ENCODE measurements at regions not wholly inside any gene's neighbourhood (a gene's known extent, or its start where the extent isn't known, plus 50 kb on each side); places are given as distances from the start of the nearest gene placed in this dataset.

GRCh38 chr6:16078064-16078463 lies 50.8 kb upstream of the MYLIP start:
- DNase-seq, result no peak

DNA sequence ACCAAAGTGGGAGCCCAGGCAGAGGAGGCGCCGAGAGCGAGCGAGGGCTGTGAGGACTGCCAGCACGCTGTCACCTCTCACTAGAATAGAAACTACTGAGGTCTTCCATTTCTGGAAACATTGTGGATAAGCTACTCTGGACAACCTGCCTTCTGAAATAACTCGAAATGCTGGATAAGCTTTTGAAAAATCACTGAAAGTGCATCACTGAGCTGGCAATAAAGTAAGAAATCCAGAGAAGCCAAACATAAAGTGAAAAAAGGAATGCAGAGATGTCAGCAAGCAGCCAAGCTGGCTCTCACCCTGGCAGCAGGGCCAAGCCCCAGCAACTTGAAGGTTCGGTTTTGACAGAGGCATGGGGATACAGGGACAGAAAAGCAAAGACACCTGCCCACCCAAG lies 59.2 kb upstream of the MYLIP start:
- no peak for DNase-seq

GRCh38 chr6:16069222-16069621 lies 59.7 kb upstream of the MYLIP start:
- DNase-seq, result no peak

DNA sequence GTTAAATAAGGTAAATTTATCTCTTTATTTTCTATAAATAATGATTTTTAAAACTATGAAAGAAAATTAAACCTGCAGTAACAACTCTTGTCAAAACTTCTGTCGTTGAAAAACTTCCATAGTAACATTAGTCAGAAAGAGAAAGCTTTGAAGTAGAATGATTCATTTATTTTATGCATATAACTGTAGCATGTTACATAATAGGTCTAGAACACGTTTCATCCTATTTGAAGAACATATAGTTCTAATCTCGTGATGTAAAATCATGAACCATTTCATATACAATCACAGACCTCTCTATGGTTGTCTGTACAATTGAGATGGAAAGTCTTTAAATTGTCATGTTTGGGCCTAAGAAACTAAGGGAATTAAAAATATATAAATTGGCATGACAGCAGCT lies 61.3 kb upstream of the MYLIP start:
- DNase-seq, result no peak

DNA sequence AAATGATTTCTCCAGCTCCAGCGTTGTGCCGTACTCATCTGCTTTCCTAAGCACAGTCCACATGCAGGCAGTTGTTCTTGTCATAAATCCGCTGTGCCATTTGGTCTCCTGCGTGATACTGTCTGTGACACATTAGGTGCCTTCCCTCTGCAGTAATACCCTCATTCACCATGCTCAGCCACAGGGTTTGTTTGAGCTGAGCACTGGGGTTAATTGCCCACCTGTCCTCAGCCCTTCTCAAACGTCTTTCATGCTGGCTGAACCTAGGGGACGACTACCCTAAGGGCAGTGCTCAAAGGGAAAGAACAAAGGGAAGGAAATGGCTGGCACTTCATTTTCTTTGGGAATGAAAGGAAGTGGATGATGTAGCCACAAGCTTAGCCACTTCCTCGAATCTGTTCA lies 64.2 kb upstream of the MYLIP start:
- DNase-seq, result no peak

GRCh38 chr6:16063580-16063979 lies 65.3 kb upstream of the MYLIP start:
- DNase-seq, result no peak

DNA sequence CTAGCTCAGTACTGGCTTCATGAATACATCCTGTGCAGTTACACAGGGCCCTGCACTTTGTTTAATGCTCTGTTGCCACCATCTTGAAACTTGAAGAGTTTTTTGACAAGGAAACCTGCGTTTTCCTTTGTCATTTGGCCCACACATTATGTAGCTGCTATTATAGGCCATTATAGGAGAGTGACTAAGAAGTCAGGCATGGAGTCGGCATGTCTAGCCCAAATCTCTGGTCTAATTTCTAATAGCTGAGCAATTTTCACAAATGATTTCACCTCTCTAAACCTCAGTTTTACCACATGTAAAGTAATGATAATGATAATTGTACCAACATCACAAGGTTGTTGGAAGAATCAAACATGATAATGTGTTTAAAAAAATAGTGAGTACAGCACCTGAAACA lies 67.1 kb upstream of the MYLIP start:
- DNase-seq, result no peak

- DNase-seq, result no peak
Measured at GRCh38 chr6:16060039-16060438, 68.8 kb upstream of the MYLIP start.

DNA sequence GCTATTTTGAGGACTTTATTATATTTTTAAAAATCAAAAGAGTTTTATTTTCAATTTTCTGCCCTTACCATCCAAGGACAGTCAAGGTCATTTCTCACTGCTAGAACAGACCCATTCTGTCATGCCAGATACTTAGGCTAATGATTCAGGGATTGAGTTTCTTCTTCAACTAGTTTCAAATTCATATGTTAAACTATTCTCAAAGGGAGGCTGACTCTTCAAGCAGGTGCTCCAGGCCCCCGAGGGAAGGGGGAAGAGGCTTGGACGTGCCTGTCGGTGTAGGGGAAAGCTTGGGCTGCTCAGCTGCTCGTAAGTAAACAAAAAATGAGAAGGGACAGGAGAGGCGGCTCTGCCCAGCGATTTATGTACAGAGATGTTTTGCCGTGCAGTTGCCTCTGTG lies 69.4 kb upstream of the MYLIP start:
- DNase-seq, result no peak

DNA sequence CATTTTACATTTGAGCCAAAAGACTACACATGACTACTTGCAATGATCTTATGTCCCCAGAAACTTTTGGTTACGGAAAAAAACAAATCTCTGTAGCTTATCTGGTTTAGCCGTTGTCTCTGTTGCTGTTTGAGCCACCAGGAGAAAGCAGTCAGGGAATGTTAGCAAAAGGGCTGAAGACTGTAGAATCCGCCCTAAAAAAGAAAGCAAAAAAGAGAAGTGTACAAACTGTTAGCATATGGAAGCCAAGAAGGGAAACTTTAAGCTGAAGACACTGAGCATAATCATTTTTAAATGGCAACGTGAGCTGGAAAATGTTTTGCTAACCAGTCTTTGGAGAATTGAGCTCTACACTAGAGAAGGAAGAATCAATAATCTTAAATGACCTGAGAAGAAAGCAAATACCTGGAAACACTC lies 69.9 kb upstream of the MYLIP start:
- DNase-seq, result no peak

GRCh38 chr6:16058201-16058928 lies 70.5 kb upstream of the MYLIP start:
- no peak for DNase-seq

GRCh38 chr6:16057446-16057845 lies 71.4 kb upstream of the MYLIP start:
- no peak for DNase-seq

- no peak for DNase-seq
Measured at GRCh38 chr6:16056263-16056870, 72.5 kb upstream of the MYLIP start.

DNA sequence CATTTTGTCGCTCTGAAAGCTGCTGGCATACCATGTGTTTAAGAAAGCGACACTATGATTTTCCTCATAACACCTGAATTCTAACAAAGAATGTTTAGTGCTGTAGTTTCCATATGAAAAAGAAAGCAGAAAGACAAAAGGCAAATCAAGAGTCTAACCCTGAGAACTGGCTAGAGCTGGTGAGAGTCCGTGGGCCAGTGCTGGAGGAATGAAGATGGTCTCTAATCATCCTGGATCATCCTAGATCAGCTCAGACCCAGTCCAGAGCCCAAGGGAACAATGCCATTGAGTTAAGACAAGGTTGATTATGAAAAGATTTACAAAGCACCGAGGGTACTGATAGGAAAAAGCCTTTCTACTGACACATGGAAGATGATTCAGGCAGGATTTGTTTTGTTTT lies 73.0 kb upstream of the MYLIP start:
- DNase-seq, result no peak

GRCh38 chr6:16049168-16049567 lies 79.7 kb upstream of the MYLIP start:
- DNase-seq, result no peak

GRCh38 chr6:16048221-16048620 lies 80.7 kb upstream of the MYLIP start:
- no peak for DNase-seq

DNA sequence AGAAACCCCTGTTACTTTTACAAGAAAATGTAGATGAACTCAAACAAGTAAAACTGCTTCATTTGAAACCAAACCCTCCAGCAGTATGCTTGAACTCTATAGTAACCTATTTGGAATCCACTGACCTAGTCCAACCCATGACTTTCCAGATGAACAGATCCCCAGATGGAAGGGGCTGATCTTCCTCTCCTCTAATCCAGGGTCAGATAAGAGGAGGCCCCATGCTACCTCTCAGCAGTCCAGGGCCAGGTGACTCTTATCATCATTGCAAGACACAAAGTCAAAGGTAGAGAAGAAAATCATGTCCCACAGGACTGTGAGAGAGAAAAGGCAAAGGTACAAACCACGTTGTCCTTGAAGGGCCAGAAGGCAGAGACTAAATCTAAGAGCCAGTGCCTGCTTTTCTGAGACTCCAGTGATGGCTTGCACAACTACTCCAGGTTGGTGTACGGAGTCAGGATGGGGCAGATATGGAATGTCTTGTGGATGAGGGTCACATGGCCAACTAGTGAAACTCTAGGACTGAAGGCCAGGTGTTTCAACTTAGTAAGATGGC lies 81.4 kb upstream of the MYLIP start:
- DNase-seq, result no peak

GRCh38 chr6:16045238-16045637 lies 83.6 kb upstream of the MYLIP start:
- no peak for DNase-seq

- no peak for DNase-seq
Measured at GRCh38 chr6:16044211-16044643, 84.7 kb upstream of the MYLIP start.

- no peak for DNase-seq
Measured at GRCh38 chr6:16043171-16044135, 85.4 kb upstream of the MYLIP start.

DNA sequence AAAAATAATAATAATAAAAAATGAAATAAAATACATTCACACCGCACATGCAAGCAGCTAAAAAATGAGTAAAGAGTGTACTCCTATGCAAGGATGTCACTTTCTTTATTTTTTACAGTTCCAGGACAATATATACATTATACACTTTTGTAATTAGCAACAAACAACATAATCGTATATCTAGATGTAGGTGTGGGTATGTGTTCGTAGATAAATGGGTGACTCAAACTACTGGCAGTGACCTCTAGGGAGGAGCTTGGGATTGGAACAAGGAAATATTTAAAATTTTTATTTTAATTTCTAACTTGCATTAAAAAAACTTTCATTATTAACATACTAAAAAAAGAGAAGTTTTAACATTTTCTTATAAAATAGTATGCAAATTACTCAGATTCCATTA lies 86.1 kb upstream of the MYLIP start:
- DNase-seq, result no peak

GRCh38 chr6:16041327-16041726 lies 87.6 kb upstream of the MYLIP start:
- no peak for DNase-seq

- no peak for DNase-seq
Measured at GRCh38 chr6:16040628-16040974, 88.3 kb upstream of the MYLIP start.

All from CD4-positive, alpha-beta T cell treated with Interleukin-17A for 1 hour (primary cell).